ENCODE measurements at regions not wholly inside any gene's neighbourhood (a gene's known extent, or its start where the extent isn't known, plus 50 kb on each side); places are given as distances from the start of the nearest gene placed in this dataset.

GRCh38 chr4:101693842-101694398, 96.6 kb upstream of the BANK1 start:
- no peak overlapping the region for H3K27ac ChIP-seq
- intact Hi-C loops (cut with DNase I; ENCODE audit: low total_unique reads) = no loop called here
- no peaks in the 10 kb centered on the region for H3K27me3 ChIP-seq
- TF ChIP-seq POLR2A (IDR thresholded peaks at IDR 0.05) = no peak
- no peak for TF ChIP-seq CTCF (IDR thresholded peaks at IDR 0.05)
- DNase-seq = no peak
- no peaks in the 10 kb centered on the region for H3K36me3 ChIP-seq
- H3K9me3 ChIP-seq = no peaks in the 10 kb centered on the region
- no peaks in the 10 kb centered on the region for H3K4me1 ChIP-seq
- H3K4me3 ChIP-seq = no peak overlapping the region

- no peak for DNase-seq
- intact Hi-C loops (cut with DNase I; ENCODE audit: low total_unique reads) = no loop called here
- H3K9me3 ChIP-seq = no peaks in the 10 kb centered on the region
- H3K27me3 ChIP-seq = no peaks in the 10 kb centered on the region
- no peak overlapping the region for H3K27ac ChIP-seq
- TF ChIP-seq POLR2A (IDR thresholded peaks at IDR 0.05) = no peak
- TF ChIP-seq CTCF (IDR thresholded peaks at IDR 0.05) = no peak
- no peaks in the 10 kb centered on the region for H3K4me1 ChIP-seq
- H3K4me3 ChIP-seq = no peak overlapping the region
- no peaks in the 10 kb centered on the region for H3K36me3 ChIP-seq
Observed at GRCh38 chr4:101689220-101689619, 101.3 kb upstream of the BANK1 start.

GRCh38 chr4:101685126-101685525, 105.4 kb upstream of the BANK1 start:
- no peak overlapping the region for H3K27ac ChIP-seq
- no peak for DNase-seq
- TF ChIP-seq CTCF (IDR thresholded peaks at IDR 0.05) = no peak
- no peak for TF ChIP-seq POLR2A (IDR thresholded peaks at IDR 0.05)
- H3K27me3 ChIP-seq = no peaks in the 10 kb centered on the region
- no peak overlapping the region for H3K4me3 ChIP-seq
- intact Hi-C loops (cut with DNase I; ENCODE audit: low total_unique reads) = no loop called here
- H3K9me3 ChIP-seq = no peaks in the 10 kb centered on the region
- no peaks in the 10 kb centered on the region for H3K4me1 ChIP-seq
- H3K36me3 ChIP-seq = no peaks in the 10 kb centered on the region

DNA sequence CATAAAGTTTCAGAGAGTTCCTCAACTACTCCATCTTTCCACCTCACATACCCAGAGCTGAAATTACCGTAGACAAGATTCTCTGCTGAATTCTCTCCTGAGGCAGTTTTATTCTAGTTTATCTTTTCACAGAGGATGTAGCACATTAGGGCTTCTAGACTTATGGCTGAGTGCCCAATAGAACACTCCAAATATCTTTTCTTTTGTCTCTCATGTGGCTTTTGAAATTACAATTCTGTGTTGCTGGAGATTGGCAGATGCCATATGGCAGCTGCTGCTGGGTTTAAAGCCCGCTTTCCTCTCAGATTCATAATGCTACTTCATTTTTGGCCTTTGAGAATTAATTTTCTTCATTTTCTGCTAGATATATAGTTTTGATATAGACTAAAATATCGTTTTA, 107.6 kb upstream of the BANK1 start:
- intact Hi-C loops (cut with DNase I; ENCODE audit: low total_unique reads) = no loop called here
- no peak overlapping the region for H3K4me3 ChIP-seq
- H3K4me1 ChIP-seq = no peaks in the 10 kb centered on the region
- no peaks in the 10 kb centered on the region for H3K27me3 ChIP-seq
- DNase-seq = no peak
- H3K9me3 ChIP-seq = no peaks in the 10 kb centered on the region
- TF ChIP-seq POLR2A (IDR thresholded peaks at IDR 0.05) (no peak), CTCF (IDR thresholded peaks at IDR 0.05) (no peak)
- no peak overlapping the region for H3K27ac ChIP-seq
- H3K36me3 ChIP-seq = no peaks in the 10 kb centered on the region

- Histone ChIP-seq H3K36me3 (no peaks in the 10 kb centered on the region), H3K9me3 (no peaks in the 10 kb centered on the region), H3K4me1 (no peaks in the 10 kb centered on the region), H3K27ac (no peak overlapping the region), H3K4me3 (no peak overlapping the region), H3K27me3 (no peaks in the 10 kb centered on the region)
- intact Hi-C loops (cut with DNase I; ENCODE audit: low total_unique reads) = no loop called here
- TF ChIP-seq CTCF (IDR thresholded peaks at IDR 0.05) (no peak), POLR2A (IDR thresholded peaks at IDR 0.05) (no peak)
- DNase-seq = no peak
Observed at GRCh38 chr4:101678180-101678579, 112.3 kb upstream of the BANK1 start.
